Chondrocyte (in vitro differentiated cells): ENCODE measurements at regions not wholly inside any gene's neighbourhood (a gene's known extent, or its start where the extent isn't known, plus 50 kb on each side); places are given as distances from the start of the nearest gene placed in this dataset.
"Not testable (repeated sequence)": the region's sequence is repeated elsewhere in the genome, so short reads cannot be mapped to it uniquely, and the experiment has no call there.

Experiments
- DNase-seq: peaks from one replicate; pipeline ENCODE4 v3.0.0; 2021; ENCODE audit warnings: mixed read lengths, low spot score
- H3K27ac Mint-ChIP-seq: one replicate; pipeline ENCODE4 v1.8.0; 2021; ENCODE audit warnings: mild to moderate bottlenecking, moderate library complexity, mixed read lengths; ENCODE audit not compliant: unreplicated experiment
- H3K27me3 Mint-ChIP-seq: 2 replicates; pipeline ENCODE4 v1.8.0; 2021; ENCODE audit warnings: low read depth, mixed read lengths
- H3K36me3 Mint-ChIP-seq: 2 replicates; pipeline ENCODE4 v1.8.0; 2021; ENCODE audit warnings: low read depth, mixed read lengths
- H3K4me1 Mint-ChIP-seq: 2 replicates; pipeline ENCODE4 v1.8.0; 2021; ENCODE audit warnings: low read depth, mild to moderate bottlenecking, mixed read lengths
- H3K4me3 Mint-ChIP-seq: one replicate; pipeline ENCODE4 v1.8.0; 2021; ENCODE audit warnings: mild to moderate bottlenecking, moderate library complexity, mixed read lengths; ENCODE audit not compliant: unreplicated experiment
- H3K9me3 Mint-ChIP-seq: 2 replicates; pipeline ENCODE4 v1.8.0; 2021; ENCODE audit warnings: low read depth, mixed read lengths
- CTCF ChIP-seq: fragments of 200-600 bp; sonication (generic); IDR thresholded peaks from 2 replicates; pipeline ENCODE4 v1.5.0; 2021; ENCODE audit warnings: antibody characterized with exemption, mild to moderate bottlenecking, moderate library complexity

DNA sequence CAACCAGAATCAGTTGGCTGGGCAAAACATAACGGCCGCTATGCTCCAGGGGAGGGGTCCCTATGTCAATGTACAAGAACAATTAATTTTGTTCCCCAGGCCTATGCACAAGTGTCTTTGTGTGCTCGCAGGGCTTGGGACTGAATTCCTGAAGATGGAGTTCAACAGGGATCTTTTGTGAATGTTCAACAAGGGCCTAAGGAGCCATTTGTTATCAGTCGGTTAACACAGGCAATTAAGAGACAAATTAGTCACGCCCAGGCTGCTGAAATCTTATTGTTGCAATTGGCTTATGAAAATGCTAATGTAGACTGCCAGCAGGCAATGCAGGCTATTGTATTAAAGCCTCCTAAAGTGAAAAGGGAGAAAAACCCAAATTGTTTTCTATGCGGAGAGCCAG, 117.5 kb downstream of the ZNF429 start:
- Mint-ChIP-seq H3K4me3 (no peak overlapping the region), H3K27me3 (no peaks in the 10 kb centered on the region), H3K4me1 (no peaks in the 10 kb centered on the region), H3K27ac (no peak overlapping the region), H3K9me3 (peaks cover 59% of the 10 kb centered on the region), H3K36me3 (no peaks in the 10 kb centered on the region)
- no peak for DNase-seq
- TF ChIP-seq CTCF: no peak

DNA sequence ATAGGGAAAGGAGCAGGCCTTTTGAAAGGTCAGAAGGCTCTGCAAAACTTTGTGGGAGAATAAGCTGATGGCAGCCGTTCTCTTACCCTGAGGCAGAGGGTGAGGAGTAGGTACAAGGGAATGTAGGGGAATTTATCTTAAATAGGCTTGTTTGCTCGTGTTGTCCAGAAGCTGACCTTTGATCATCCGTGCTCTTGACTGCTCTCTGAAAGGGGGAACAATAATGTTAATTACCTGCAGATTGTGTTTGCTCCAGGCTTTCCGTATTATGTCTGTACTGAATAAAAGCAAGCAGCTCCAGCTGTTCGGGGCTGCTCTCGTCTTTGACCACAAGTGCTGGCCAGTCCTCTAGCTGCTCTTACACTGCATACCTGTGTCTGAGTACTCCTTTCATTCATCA, 116.3 kb downstream of the ZNF429 start:
- peaks cover 54% of the 10 kb centered on the region for H3K9me3 Mint-ChIP-seq
- peaks cover 2% of the 10 kb centered on the region for H3K36me3 Mint-ChIP-seq
- no peaks in the 10 kb centered on the region for H3K4me1 Mint-ChIP-seq
- no peak overlapping the region for H3K27ac Mint-ChIP-seq
- DNase-seq: no peak
- H3K4me3 Mint-ChIP-seq: no peak overlapping the region
- H3K27me3 Mint-ChIP-seq: no peaks in the 10 kb centered on the region
- no peak for TF ChIP-seq CTCF

- no peak for TF ChIP-seq CTCF
- peaks cover 46% of the 10 kb centered on the region for H3K9me3 Mint-ChIP-seq
- DNase-seq: no peak
- H3K27ac Mint-ChIP-seq: no peak overlapping the region
- H3K4me3 Mint-ChIP-seq: no peak overlapping the region
- H3K27me3 Mint-ChIP-seq: no peaks in the 10 kb centered on the region
- no peaks in the 10 kb centered on the region for H3K4me1 Mint-ChIP-seq
- peaks cover 2% of the 10 kb centered on the region for H3K36me3 Mint-ChIP-seq
Observed at GRCh38 chr19:21617740-21618339, 112.4 kb downstream of the ZNF429 start.

DNA sequence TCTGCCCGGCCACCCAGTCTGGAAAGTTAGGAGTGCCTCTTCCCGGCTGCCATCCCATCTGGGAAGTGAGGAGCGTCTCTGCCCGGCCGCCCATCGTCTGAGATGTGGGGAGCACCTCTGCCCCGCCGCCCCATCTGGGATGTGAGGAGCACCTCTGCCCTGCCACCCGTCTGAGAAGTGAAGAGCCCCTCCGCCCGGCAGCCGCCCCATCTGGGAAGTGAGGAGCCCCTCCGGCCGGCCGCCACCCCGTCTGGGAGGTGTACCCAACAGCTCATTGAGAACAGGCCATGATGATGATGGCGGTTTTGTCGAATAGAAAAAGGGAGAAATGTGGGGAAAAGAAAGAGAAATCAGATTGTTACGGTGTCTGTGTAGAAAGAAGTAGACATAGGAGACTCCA, 109.4 kb downstream of the ZNF429 start:
- not testable (repeated sequence) for H3K4me3 Mint-ChIP-seq, H3K36me3 Mint-ChIP-seq, H3K27me3 Mint-ChIP-seq, DNase-seq, H3K27ac Mint-ChIP-seq, H3K4me1 Mint-ChIP-seq
- peaks cover 45% of the 10 kb centered on the region for H3K9me3 Mint-ChIP-seq

DNA sequence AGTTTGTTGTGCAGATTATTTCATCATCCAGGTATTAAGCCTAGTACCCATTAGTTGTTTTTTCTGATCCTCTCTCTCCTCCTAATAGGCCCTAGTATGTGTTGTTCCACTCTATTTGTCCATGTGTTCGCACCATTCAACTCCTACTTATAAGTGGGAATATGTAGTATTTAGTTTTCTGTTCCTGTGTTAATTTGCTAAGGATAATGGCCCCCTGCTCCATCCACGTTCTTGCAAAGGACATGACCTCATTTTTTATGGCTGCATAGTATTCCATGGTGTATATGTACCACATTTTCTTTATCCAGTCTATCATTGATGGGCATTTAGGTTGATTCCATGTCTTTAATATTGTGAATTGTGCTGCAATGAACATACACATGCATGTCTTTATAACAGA, 107.8 kb downstream of the ZNF429 start:
- peaks cover 44% of the 10 kb centered on the region for H3K9me3 Mint-ChIP-seq

DNA sequence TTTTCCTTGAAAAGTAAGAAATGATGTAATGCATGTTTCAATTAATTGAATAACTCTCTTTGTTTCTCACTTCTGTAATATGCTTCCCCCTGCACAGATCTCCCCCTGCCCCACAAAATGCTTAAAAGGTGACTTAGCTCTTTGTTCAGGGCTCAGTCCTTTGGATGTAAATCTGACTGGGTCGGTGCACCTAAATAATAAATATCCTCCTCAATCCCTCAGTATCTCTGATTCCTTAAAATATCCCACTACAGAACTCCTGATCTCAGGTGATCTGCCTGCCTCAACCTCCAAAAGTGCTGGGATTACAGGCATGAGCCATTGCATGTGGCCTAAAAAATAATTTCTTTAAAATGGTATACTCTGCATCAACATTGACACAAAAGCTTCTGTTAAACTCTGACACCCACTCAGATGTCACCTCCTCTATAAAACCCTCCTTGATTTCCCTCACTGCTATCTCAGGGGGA, 107.0 kb downstream of the ZNF429 start:
- Mint-ChIP-seq H3K9me3 (peaks cover 41% of the 10 kb centered on the region), H3K4me1 (no peaks in the 10 kb centered on the region), H3K27ac (no peak overlapping the region), H3K4me3 (no peak overlapping the region), H3K36me3 (no peaks in the 10 kb centered on the region), H3K27me3 (no peaks in the 10 kb centered on the region)
- no peak for TF ChIP-seq CTCF
- no peak for DNase-seq

More for the DNA sequence above, 107.8 kb downstream of the ZNF429 start:
- not testable (repeated sequence) for H3K36me3 Mint-ChIP-seq, H3K27me3 Mint-ChIP-seq, H3K27ac Mint-ChIP-seq, DNase-seq, H3K4me1 Mint-ChIP-seq, H3K4me3 Mint-ChIP-seq
